IgD-negative memory B cell (primary cell): ENCODE measurements at regions not wholly inside any gene's neighbourhood (a gene's known extent, or its start where the extent isn't known, plus 50 kb on each side); places are given as distances from the start of the nearest gene placed in this dataset.

Source experiments
- H3K27ac Mint-ChIP-seq, 3 donors: one replicate each; pipeline ENCODE4 v1.8.0; 2020 to 2022; ENCODE audit warnings: mild to moderate bottlenecking in 3 of 3, mixed read lengths in 3 of 3, moderate library complexity in 1 of 3
- H3K27me3 Mint-ChIP-seq: one replicate; pipeline ENCODE4 v1.8.0; 2021; ENCODE audit warnings: mixed read lengths
- H3K36me3 Mint-ChIP-seq: one replicate; pipeline ENCODE4 v1.8.0; 2020; ENCODE audit warnings: mild to moderate bottlenecking, mixed read lengths
- H3K4me1 Mint-ChIP-seq, 3 donors: one replicate each; pipeline ENCODE4 v1.8.0; 2020 to 2022; ENCODE audit warnings: mixed read lengths in 3 of 3, mild to moderate bottlenecking in 1 of 3
- H3K4me3 Mint-ChIP-seq, 4 donors: one replicate each; pipeline ENCODE4 v1.8.0; 2020 to 2022; ENCODE audit warnings: mild to moderate bottlenecking in 4 of 4, mixed read lengths in 4 of 4, moderate library complexity in 3 of 4
- H3K9me3 Mint-ChIP-seq, 3 donors: one replicate each; pipeline ENCODE4 v1.8.0; 2020 to 2021; ENCODE audit warnings: mixed read lengths in 3 of 3, mild to moderate bottlenecking in 1 of 3

- H3K36me3 Mint-ChIP-seq: no peaks in the 10 kb centered on the region
- no peaks in the 10 kb centered on the region for H3K9me3 Mint-ChIP-seq
- H3K27ac Mint-ChIP-seq: no peak overlapping the region
- no peaks in the 10 kb centered on the region for H3K4me1 Mint-ChIP-seq
- no peak overlapping the region for H3K4me3 Mint-ChIP-seq
- no peaks in the 10 kb centered on the region for H3K27me3 Mint-ChIP-seq
Observed at GRCh38 chr10:83892737-83893136, 246.6 kb upstream of the GHITM start.

GRCh38 chr10:83896219-83896618 lies 243.1 kb upstream of the GHITM start:
- Mint-ChIP-seq H3K36me3 (no peaks in the 10 kb centered on the region), H3K27ac (no peak overlapping the region), H3K4me3 (no peak overlapping the region), H3K27me3 (no peaks in the 10 kb centered on the region), H3K9me3 (peaks cover 0 to 4% (median 0%) of the 10 kb centered on the region in 3 donors), H3K4me1 (no peaks in the 10 kb centered on the region)

GRCh38 chr10:83897626-83898025 lies 241.7 kb upstream of the GHITM start:
- no peaks in the 10 kb centered on the region for H3K36me3 Mint-ChIP-seq
- no peak overlapping the region for H3K4me3 Mint-ChIP-seq
- peak overlapping the region in 1 of 3 donors; percentile 65 for H3K27ac Mint-ChIP-seq
- H3K4me1 Mint-ChIP-seq: no peaks in the 10 kb centered on the region
- peaks cover 0 to 7% (median 0%) of the 10 kb centered on the region in 3 donors for H3K9me3 Mint-ChIP-seq
- H3K27me3 Mint-ChIP-seq: no peaks in the 10 kb centered on the region

- H3K4me3 Mint-ChIP-seq: no peak overlapping the region
- no peaks in the 10 kb centered on the region for H3K36me3 Mint-ChIP-seq
- peak overlapping the region in 1 of 3 donors; percentile 66 for H3K27ac Mint-ChIP-seq
- H3K9me3 Mint-ChIP-seq: peaks cover 0 to under 1% (median 0%) of the 10 kb centered on the region in 3 donors
- H3K4me1 Mint-ChIP-seq: no peaks in the 10 kb centered on the region
- H3K27me3 Mint-ChIP-seq: peaks cover 2% of the 10 kb centered on the region
Observed at GRCh38 chr10:83908506-83908905, 230.8 kb upstream of the GHITM start.

GRCh38 chr10:83909001-83909400 lies 230.3 kb upstream of the GHITM start:
- Mint-ChIP-seq H3K27ac (no peak overlapping the region), H3K4me1 (no peaks in the 10 kb centered on the region), H3K9me3 (no peaks in the 10 kb centered on the region), H3K4me3 (no peak overlapping the region), H3K36me3 (no peaks in the 10 kb centered on the region), H3K27me3 (peaks cover 2% of the 10 kb centered on the region)

GRCh38 chr10:83915801-83916200 lies 223.5 kb upstream of the GHITM start:
- no peak overlapping the region for H3K27ac Mint-ChIP-seq
- H3K9me3 Mint-ChIP-seq: no peaks in the 10 kb centered on the region
- H3K4me3 Mint-ChIP-seq: no peak overlapping the region
- H3K27me3 Mint-ChIP-seq: no peaks in the 10 kb centered on the region
- H3K36me3 Mint-ChIP-seq: no peaks in the 10 kb centered on the region
- peaks cover 0 to 2% (median 0%) of the 10 kb centered on the region in 3 donors for H3K4me1 Mint-ChIP-seq

GRCh38 chr10:83917537-83918506 lies 221.5 kb upstream of the GHITM start:
- H3K4me1 Mint-ChIP-seq: peaks cover 0 to 2% (median 0%) of the 10 kb centered on the region in 3 donors
- H3K27me3 Mint-ChIP-seq: no peaks in the 10 kb centered on the region
- H3K4me3 Mint-ChIP-seq: peak overlapping the region in 1 of 4 donors; percentile 20
- no peaks in the 10 kb centered on the region for H3K9me3 Mint-ChIP-seq
- H3K27ac Mint-ChIP-seq: no peak overlapping the region
- no peaks in the 10 kb centered on the region for H3K36me3 Mint-ChIP-seq

GRCh38 chr10:83919187-83919586 lies 220.1 kb upstream of the GHITM start:
- Mint-ChIP-seq H3K27me3 (no peaks in the 10 kb centered on the region), H3K9me3 (no peaks in the 10 kb centered on the region), H3K27ac (no peak overlapping the region), H3K36me3 (no peaks in the 10 kb centered on the region), H3K4me3 (no peak overlapping the region), H3K4me1 (peaks cover 0 to 2% (median 0%) of the 10 kb centered on the region in 3 donors)

DNA sequence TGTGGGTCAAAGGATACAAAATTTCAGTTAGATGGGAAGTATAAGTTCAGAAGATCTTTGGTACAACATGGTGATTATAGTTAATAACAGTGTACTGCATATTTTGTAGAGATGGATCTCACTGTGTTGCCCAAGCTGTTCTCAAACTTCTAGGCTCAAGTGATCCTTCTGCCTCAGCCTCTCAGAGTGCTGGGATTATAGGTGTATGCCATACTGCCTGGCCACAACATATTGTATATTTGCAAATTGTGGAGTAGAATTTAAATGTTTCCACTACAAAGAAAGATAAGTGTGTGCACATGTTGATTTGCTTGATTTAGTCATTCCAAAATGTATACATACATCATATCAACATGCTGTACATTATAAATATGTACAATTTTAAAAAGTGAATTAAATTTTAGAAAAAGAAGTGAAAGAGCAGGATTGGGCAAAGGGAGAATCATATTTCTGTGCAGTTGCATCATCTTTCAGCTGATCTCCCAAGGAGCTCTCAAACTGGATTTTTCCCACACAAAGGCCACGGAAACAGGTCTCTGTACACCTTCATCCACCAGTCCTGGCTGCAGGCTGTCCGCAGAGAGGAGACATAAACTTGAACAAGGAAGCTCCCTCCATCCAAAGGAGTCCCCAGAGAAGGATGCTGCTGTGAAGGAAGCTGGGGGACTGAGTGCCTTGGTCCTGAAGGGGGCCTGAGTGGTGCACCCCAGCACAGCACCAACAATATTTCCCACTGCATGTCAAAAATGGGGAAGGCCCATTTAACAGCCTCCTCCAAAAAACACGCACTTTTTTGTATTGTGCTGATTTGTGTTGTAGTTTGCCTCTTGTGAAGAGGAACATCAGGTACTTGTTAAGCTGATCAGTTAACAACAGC lies 217.1 kb upstream of the GHITM start:
- no peaks in the 10 kb centered on the region for H3K36me3 Mint-ChIP-seq
- H3K4me3 Mint-ChIP-seq: no peak overlapping the region
- H3K9me3 Mint-ChIP-seq: no peaks in the 10 kb centered on the region
- H3K27ac Mint-ChIP-seq: no peak overlapping the region
- peaks cover 2% of the 10 kb centered on the region for H3K27me3 Mint-ChIP-seq
- H3K4me1 Mint-ChIP-seq: peaks cover 0 to 2% (median 0%) of the 10 kb centered on the region in 3 donors

DNA sequence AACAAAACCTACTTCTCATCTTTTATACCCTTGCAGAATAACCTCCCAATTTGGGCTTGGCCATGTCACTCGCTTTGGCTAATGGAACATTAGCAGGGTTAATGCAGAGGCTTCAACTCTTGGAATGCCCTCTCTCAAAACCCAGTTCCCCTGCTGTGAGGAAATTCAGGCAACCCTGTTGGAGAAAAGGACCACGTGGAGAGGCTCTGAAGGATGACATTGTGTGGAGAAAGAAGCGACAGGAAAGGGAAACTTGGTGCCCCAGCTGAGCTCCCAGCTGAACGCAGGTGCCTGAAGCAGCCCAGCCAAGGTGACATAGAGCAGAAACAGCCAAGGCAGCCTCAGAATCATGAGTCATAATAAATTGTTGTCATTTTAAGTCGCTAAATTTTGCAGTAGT lies 214.2 kb upstream of the GHITM start:
- no peaks in the 10 kb centered on the region for H3K9me3 Mint-ChIP-seq
- no peak overlapping the region for H3K4me3 Mint-ChIP-seq
- H3K4me1 Mint-ChIP-seq: no peaks in the 10 kb centered on the region
- H3K36me3 Mint-ChIP-seq: no peaks in the 10 kb centered on the region
- peaks cover 6% of the 10 kb centered on the region for H3K27me3 Mint-ChIP-seq
- H3K27ac Mint-ChIP-seq: no peak overlapping the region

DNA sequence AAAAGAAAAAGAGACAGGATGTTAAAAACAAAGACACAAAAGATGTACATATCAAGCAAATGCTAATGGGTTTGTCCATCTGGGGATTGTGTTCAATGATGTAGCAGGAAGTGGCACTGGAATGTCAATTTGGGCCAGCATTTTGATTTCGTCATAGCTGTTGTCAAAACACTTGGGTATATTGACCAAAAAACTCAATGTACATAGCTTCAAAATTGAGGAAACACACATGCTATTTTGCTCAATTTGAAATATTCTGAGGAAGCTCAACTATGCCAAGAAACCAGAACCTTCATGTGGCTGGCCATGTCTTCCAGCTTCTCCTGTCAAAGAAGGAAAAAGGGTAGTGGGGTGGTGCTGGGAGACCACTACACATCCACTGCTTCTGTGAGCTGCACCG lies 212.7 kb upstream of the GHITM start:
- peaks cover 7% of the 10 kb centered on the region for H3K27me3 Mint-ChIP-seq
- H3K4me1 Mint-ChIP-seq: no peaks in the 10 kb centered on the region
- no peak overlapping the region for H3K27ac Mint-ChIP-seq
- H3K36me3 Mint-ChIP-seq: no peaks in the 10 kb centered on the region
- no peaks in the 10 kb centered on the region for H3K9me3 Mint-ChIP-seq
- H3K4me3 Mint-ChIP-seq: no peak overlapping the region

- Mint-ChIP-seq H3K36me3 (no peaks in the 10 kb centered on the region), H3K4me3 (no peak overlapping the region), H3K9me3 (no peaks in the 10 kb centered on the region), H3K4me1 (no peaks in the 10 kb centered on the region), H3K27ac (no peak overlapping the region), H3K27me3 (peaks cover 7% of the 10 kb centered on the region)
Observed at GRCh38 chr10:83927166-83927565, 212.1 kb upstream of the GHITM start.

DNA sequence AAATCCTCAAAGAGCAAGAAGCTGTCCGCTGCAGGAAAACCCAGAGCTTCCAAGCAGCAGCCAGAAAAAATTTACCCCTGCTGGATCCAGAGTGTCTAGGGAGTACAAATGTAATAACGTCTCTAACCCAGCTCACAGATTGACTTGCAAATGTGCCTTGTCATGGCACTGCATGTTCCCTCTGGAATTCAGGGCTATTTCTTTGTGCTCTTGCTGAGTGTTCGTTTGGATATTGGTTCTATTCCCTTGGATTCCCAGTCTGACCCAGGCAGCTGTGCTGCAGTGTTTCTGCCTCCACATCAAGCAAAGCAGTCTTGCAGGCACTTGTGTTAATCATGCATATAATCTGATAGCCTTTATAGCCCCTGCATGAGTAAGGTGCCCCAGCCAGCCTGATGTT lies 209.9 kb upstream of the GHITM start:
- Mint-ChIP-seq H3K4me1 (no peaks in the 10 kb centered on the region), H3K4me3 (no peak overlapping the region), H3K36me3 (no peaks in the 10 kb centered on the region), H3K9me3 (no peaks in the 10 kb centered on the region), H3K27ac (no peak overlapping the region), H3K27me3 (peaks cover 7% of the 10 kb centered on the region)

GRCh38 chr10:83931669-83932068 lies 207.6 kb upstream of the GHITM start:
- H3K27ac Mint-ChIP-seq: no peak overlapping the region
- no peak overlapping the region for H3K4me3 Mint-ChIP-seq
- no peaks in the 10 kb centered on the region for H3K9me3 Mint-ChIP-seq
- H3K36me3 Mint-ChIP-seq: no peaks in the 10 kb centered on the region
- peaks cover 5% of the 10 kb centered on the region for H3K27me3 Mint-ChIP-seq
- H3K4me1 Mint-ChIP-seq: no peaks in the 10 kb centered on the region

GRCh38 chr10:83932245-83932644 lies 207.1 kb upstream of the GHITM start:
- H3K9me3 Mint-ChIP-seq: no peaks in the 10 kb centered on the region
- no peak overlapping the region for H3K27ac Mint-ChIP-seq
- no peak overlapping the region for H3K4me3 Mint-ChIP-seq
- peaks cover 5% of the 10 kb centered on the region for H3K27me3 Mint-ChIP-seq
- H3K4me1 Mint-ChIP-seq: no peaks in the 10 kb centered on the region
- no peaks in the 10 kb centered on the region for H3K36me3 Mint-ChIP-seq
